Stimulated activated CD4-positive, alpha-beta T cell treated with anti-CD3 and anti-CD28 coated beads, TNF-alpha, amount 100 ng/mL, for 48 hours (primary cell): ENCODE measurements at regions not wholly inside any gene's neighbourhood (a gene's known extent, or its start where the extent isn't known, plus 50 kb on each side); places are given as distances from the start of the nearest gene placed in this dataset.

Experiments used
- DNase-seq, 3 donors: peaks; one replicate each; pipeline ENCODE4 v3.0.0-alpha.2; 2020; ENCODE audit warnings: low read depth in 3 of 3

- no peak for DNase-seq
Measured at GRCh38 chr6:113406048-113406695, 451.0 kb upstream of the MARCKS start.

- no peak for DNase-seq
Measured at GRCh38 chr6:113411011-113411410, 446.1 kb upstream of the MARCKS start.

GRCh38 chr6:113412589-113413357 lies 444.4 kb upstream of the MARCKS start:
- no peak for DNase-seq

- no peak for DNase-seq
Measured at GRCh38 chr6:113414511-113414910, 442.6 kb upstream of the MARCKS start.

GRCh38 chr6:113416170-113416569 lies 441.0 kb upstream of the MARCKS start:
- DNase-seq, result no peak

GRCh38 chr6:113420290-113420689 lies 436.9 kb upstream of the MARCKS start:
- no peak for DNase-seq

GRCh38 chr6:113421997-113422396 lies 435.1 kb upstream of the MARCKS start:
- DNase-seq, result no peak

GRCh38 chr6:113423956-113424355 lies 433.2 kb upstream of the MARCKS start:
- no peak for DNase-seq

GRCh38 chr6:113425977-113426660 lies 431.0 kb upstream of the MARCKS start:
- no peak for DNase-seq

GRCh38 chr6:113427617-113428016 lies 429.5 kb upstream of the MARCKS start:
- DNase-seq, result no peak

GRCh38 chr6:113428702-113429101 lies 428.4 kb upstream of the MARCKS start:
- no peak for DNase-seq

- no peak for DNase-seq
Measured at GRCh38 chr6:113432521-113433334, 424.4 kb upstream of the MARCKS start.

GRCh38 chr6:113433335-113433991 lies 423.7 kb upstream of the MARCKS start:
- no peak for DNase-seq

GRCh38 chr6:113434641-113435040 lies 422.5 kb upstream of the MARCKS start:
- no peak for DNase-seq

GRCh38 chr6:113437566-113437965 lies 419.6 kb upstream of the MARCKS start:
- no peak for DNase-seq

- DNase-seq, result no peak
Measured at GRCh38 chr6:113439866-113440265, 417.3 kb upstream of the MARCKS start.

GRCh38 chr6:113442040-113442439 lies 415.1 kb upstream of the MARCKS start:
- no peak for DNase-seq

- no peak for DNase-seq
Measured at GRCh38 chr6:113445201-113445600, 411.9 kb upstream of the MARCKS start.

GRCh38 chr6:113447088-113447831 lies 409.9 kb upstream of the MARCKS start:
- DNase-seq, result no peak

GRCh38 chr6:113449051-113449450 lies 408.1 kb upstream of the MARCKS start:
- no peak for DNase-seq

GRCh38 chr6:113450061-113450465 lies 407.1 kb upstream of the MARCKS start:
- DNase-seq, result no peak
